WTC11 (cell line): ENCODE measurements at regions not wholly inside any gene's neighbourhood (a gene's known extent, or its start where the extent isn't known, plus 50 kb on each side); places are given as distances from the start of the nearest gene placed in this dataset.
A peak's percentile ranks its signal among the peaks of the same experiment; 100 is the strongest.

ENCODE experiments used
- ATAC-seq: fragments of 200-7000 bp; cut with Tn5 transposase; 2 replicates; pipeline ENCODE4 v1.10.0; 2021; ENCODE audit warnings: mild to moderate bottlenecking, moderate library complexity
- CTCF ChIA-PET: fragments of 300-600 bp; sonication (Branson Sonifier 250); formaldehyde crosslinking; loops from one replicate; lab custom pipeline; 2021; ENCODE audit warnings: antibody characterized with exemption; lab: Charles Lee
- POLR2A ChIA-PET: fragments of 350-600 bp; sonication (Branson Sonifier 250); formaldehyde crosslinking; loops from one replicate; lab custom pipeline; 2021; ENCODE audit warnings: antibody characterized with exemption; lab: Charles Lee
- DNase-seq: peaks from one replicate; pipeline ENCODE4 v3.0.0; 2021; ENCODE audit warnings: low spot score
- H3K27ac Mint-ChIP-seq: 2 replicates; pipeline ENCODE4 v1.8.0; 2021; ENCODE audit warnings: mixed read lengths
- H3K27me3 Mint-ChIP-seq: 2 replicates; pipeline ENCODE4 v1.8.0; 2021; ENCODE audit warnings: low read depth, mild to moderate bottlenecking, moderate library complexity, mixed read lengths
- H3K36me3 Mint-ChIP-seq: 2 replicates; pipeline ENCODE4 v1.8.0; 2021; ENCODE audit warnings: mixed read lengths
- H3K4me1 Mint-ChIP-seq: 2 replicates; pipeline ENCODE4 v1.8.0; 2022; ENCODE audit warnings: mixed read lengths
- H3K4me3 Mint-ChIP-seq: 2 replicates; pipeline ENCODE4 v1.8.0; 2021; ENCODE audit warnings: mild to moderate bottlenecking, moderate library complexity, mixed read lengths
- H3K9me3 Mint-ChIP-seq: 2 replicates; pipeline ENCODE4 v1.8.0; 2021; ENCODE audit warnings: mixed read lengths
- CTCF ChIP-seq: fragments of 200-600 bp; IDR thresholded peaks from 2 replicates; pipeline ENCODE4 v1.8.0; 2022; ENCODE audit warnings: antibody characterized with exemption
- ETV6 ChIP-seq: sonication (generic); formaldehyde crosslinking; IDR thresholded peaks from 2 replicates; pipeline ENCODE4 v1.8.1; 2022; ENCODE audit warnings: mild to moderate bottlenecking, missing genetic modification reagents
- GABPB1 ChIP-seq: sonication (generic); formaldehyde crosslinking; IDR thresholded peaks from 2 replicates; pipeline ENCODE4 v1.8.1; 2023; ENCODE audit warnings: mild to moderate bottlenecking, missing genetic modification reagents
- GRHL2 ChIP-seq: fragments of 250-450 bp; sonication (Bioruptor Pico); IDR thresholded peaks from 2 replicates; pipeline ENCODE4 v1.8.0; 2022; ENCODE audit warnings: mild to moderate bottlenecking, moderate library complexity; ENCODE audit not compliant: insufficient replicate concordance, severe bottlenecking
- MYBL2 ChIP-seq: sonication (generic); formaldehyde crosslinking; IDR thresholded peaks from 2 replicates; pipeline ENCODE4 v1.8.1; 2023; ENCODE audit warnings: mild to moderate bottlenecking, moderate library complexity, missing genetic modification reagents
- NFATC4 ChIP-seq: fragments of 250-450 bp; sonication (Bioruptor Pico); IDR thresholded peaks from 2 replicates; pipeline ENCODE4 v1.9.0; 2021; ENCODE audit warnings: mild to moderate bottlenecking
- NFYB ChIP-seq: sonication (generic); formaldehyde crosslinking; conservative IDR thresholded peaks from 2 replicates; pipeline ENCODE4 v1.8.0; 2022; ENCODE audit warnings: low read depth, missing genetic modification reagents
- SMAD4 ChIP-seq: sonication (generic); formaldehyde crosslinking; IDR thresholded peaks from 2 replicates; pipeline ENCODE4 v1.8.0; 2022; ENCODE audit warnings: mild to moderate bottlenecking, missing genetic modification reagents
- SP1 ChIP-seq: sonication (generic); formaldehyde crosslinking; conservative IDR thresholded peaks from 2 replicates; pipeline ENCODE4 v1.8.1; 2022; ENCODE audit warnings: missing genetic modification reagents
- STAT6 ChIP-seq: sonication (generic); formaldehyde crosslinking; conservative IDR thresholded peaks from 2 replicates; pipeline ENCODE4 v1.8.1; 2023; ENCODE audit warnings: mild to moderate bottlenecking, low read depth, missing genetic modification reagents, moderate library complexity
- TEAD4 ChIP-seq: sonication (generic); formaldehyde crosslinking; IDR thresholded peaks from 2 replicates; pipeline ENCODE4 v1.8.0; 2022; ENCODE audit warnings: mild to moderate bottlenecking, missing genetic modification reagents
- ZMAT4 ChIP-seq: fragments of 250-450 bp; sonication (Bioruptor Pico); IDR thresholded peaks from 2 replicates; pipeline ENCODE4 v1.9.0; 2021; ENCODE audit warnings: mild to moderate bottlenecking
- ZNF219 ChIP-seq: sonication (generic); formaldehyde crosslinking; IDR thresholded peaks from 2 replicates; pipeline ENCODE4 v1.8.0; 2023; ENCODE audit warnings: missing genetic modification reagents, mild to moderate bottlenecking, borderline replicate concordance
- ZNF396 ChIP-seq: fragments of 250-450 bp; sonication (Bioruptor Pico); IDR thresholded peaks from 2 replicates; pipeline ENCODE4 v1.8.0; 2021; ENCODE audit warnings: mild to moderate bottlenecking, moderate library complexity, borderline replicate concordance
- TF ChIP-seq, protein P1 (sequence below): sonication (generic); formaldehyde crosslinking; IDR thresholded peaks from 2 replicates; pipeline ENCODE4 v1.8.1; 2023; ENCODE audit warnings: mild to moderate bottlenecking, moderate library complexity, missing genetic modification reagents
- TF ChIP-seq, protein P2 (sequence below): sonication (generic); formaldehyde crosslinking; IDR thresholded peaks from 2 replicates; pipeline ENCODE4 v1.8.1; 2022; ENCODE audit warnings: mild to moderate bottlenecking, moderate library complexity, missing genetic modification reagents
- TF ChIP-seq, protein P3 (sequence below): fragments of 250-450 bp; sonication (Bioruptor Pico); IDR thresholded peaks from 2 replicates; pipeline ENCODE4 v1.8.0; 2021; ENCODE audit warnings: mild to moderate bottlenecking
- TF ChIP-seq, protein P4 (sequence below): sonication (generic); formaldehyde crosslinking; IDR thresholded peaks from 2 replicates; pipeline ENCODE4 v1.8.1; 2022; ENCODE audit warnings: mild to moderate bottlenecking, missing genetic modification reagents, moderate library complexity, borderline replicate concordance

GRCh38 chr10:121324678-121325213, 273.5 kb downstream of the FGFR2 start:
- Mint-ChIP-seq H3K4me1 (peaks cover 12% of the 10 kb centered on the region), H3K9me3 (peaks cover 16% of the 10 kb centered on the region), H3K27ac (no peak overlapping the region), H3K36me3 (peaks cover 9% of the 10 kb centered on the region; the same call in 1 of the 2 replicates), H3K4me3 (no peak overlapping the region), H3K27me3 (no peaks in the 10 kb centered on the region; the same call in 1 of the 2 replicates)
- TF ChIP-seq MYBL2 = no peak
- TF ChIP-seq NFYB (CRISPR knock-in tag) = no peak
- no peak for TF ChIP-seq GABPB1 (CRISPR knock-in tag)
- TF ChIP-seq GRHL2 = no peak
- no peak for TF ChIP-seq SMAD4 (CRISPR knock-in tag)
- no peak for TF ChIP-seq CTCF
- TF ChIP-seq, protein P1, sequence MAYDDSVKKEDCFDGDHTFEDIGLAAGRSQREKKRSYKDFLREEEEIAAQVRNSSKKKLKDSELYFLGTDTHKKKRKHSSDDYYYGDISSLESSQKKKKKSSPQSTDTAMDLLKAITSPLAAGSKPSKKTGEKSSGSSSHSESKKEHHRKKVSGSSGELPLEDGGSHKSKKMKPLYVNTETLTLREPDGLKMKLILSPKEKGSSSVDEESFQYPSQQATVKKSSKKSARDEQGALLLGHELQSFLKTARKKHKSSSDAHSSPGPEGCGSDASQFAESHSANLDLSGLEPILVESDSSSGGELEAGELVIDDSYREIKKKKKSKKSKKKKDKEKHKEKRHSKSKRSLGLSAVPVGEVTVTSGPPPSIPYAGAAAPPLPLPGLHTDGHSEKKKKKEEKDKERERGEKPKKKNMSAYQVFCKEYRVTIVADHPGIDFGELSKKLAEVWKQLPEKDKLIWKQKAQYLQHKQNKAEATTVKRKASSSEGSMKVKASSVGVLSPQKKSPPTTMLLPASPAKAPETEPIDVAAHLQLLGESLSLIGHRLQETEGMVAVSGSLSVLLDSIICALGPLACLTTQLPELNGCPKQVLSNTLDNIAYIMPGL (CRISPR knock-in tag) = no peak
- no peak for TF ChIP-seq SP1 (CRISPR knock-in tag)
- TF ChIP-seq ZMAT4 = no peak
- no peak for TF ChIP-seq ZNF396
- TF ChIP-seq ETV6 (CRISPR knock-in tag) = no peak
- no peak for TF ChIP-seq STAT6 (CRISPR knock-in tag)
- TF ChIP-seq, protein P2, sequence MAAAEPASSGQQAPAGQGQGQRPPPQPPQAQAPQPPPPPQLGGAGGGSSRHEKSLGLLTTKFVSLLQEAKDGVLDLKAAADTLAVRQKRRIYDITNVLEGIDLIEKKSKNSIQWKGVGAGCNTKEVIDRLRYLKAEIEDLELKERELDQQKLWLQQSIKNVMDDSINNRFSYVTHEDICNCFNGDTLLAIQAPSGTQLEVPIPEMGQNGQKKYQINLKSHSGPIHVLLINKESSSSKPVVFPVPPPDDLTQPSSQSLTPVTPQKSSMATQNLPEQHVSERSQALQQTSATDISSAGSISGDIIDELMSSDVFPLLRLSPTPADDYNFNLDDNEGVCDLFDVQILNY = no peak
- no peak for TF ChIP-seq ZNF219
- TF ChIP-seq, protein P3, sequence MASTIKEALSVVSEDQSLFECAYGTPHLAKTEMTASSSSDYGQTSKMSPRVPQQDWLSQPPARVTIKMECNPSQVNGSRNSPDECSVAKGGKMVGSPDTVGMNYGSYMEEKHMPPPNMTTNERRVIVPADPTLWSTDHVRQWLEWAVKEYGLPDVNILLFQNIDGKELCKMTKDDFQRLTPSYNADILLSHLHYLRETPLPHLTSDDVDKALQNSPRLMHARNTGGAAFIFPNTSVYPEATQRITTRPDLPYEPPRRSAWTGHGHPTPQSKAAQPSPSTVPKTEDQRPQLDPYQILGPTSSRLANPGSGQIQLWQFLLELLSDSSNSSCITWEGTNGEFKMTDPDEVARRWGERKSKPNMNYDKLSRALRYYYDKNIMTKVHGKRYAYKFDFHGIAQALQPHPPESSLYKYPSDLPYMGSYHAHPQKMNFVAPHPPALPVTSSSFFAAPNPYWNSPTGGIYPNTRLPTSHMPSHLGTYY (CRISPR knock-in tag) = no peak
- TF ChIP-seq, protein P4, sequence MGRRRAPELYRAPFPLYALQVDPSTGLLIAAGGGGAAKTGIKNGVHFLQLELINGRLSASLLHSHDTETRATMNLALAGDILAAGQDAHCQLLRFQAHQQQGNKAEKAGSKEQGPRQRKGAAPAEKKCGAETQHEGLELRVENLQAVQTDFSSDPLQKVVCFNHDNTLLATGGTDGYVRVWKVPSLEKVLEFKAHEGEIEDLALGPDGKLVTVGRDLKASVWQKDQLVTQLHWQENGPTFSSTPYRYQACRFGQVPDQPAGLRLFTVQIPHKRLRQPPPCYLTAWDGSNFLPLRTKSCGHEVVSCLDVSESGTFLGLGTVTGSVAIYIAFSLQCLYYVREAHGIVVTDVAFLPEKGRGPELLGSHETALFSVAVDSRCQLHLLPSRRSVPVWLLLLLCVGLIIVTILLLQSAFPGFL = no peak
- no peak for TF ChIP-seq NFATC4
- no peak for TF ChIP-seq TEAD4 (CRISPR knock-in tag)
- DNase-seq = no peak
- POLR2A ChIA-PET = no interaction called here
- CTCF ChIA-PET = no interaction called here
- ATAC-seq = peak; percentile 52
